SH-SY5Y (cell line): ENCODE measurements at regions not wholly inside any gene's neighbourhood (a gene's known extent, or its start where the extent isn't known, plus 50 kb on each side); places are given as distances from the start of the nearest gene placed in this dataset.

ENCODE experiments used
- GATA2 ChIP-seq: IDR thresholded peaks from 2 replicates; pipeline ENCODE4 v1.6.1; 2011; ENCODE audit warnings: mild to moderate bottlenecking, low read depth, low read length
- GATA3 ChIP-seq: IDR thresholded peaks from 2 replicates; pipeline ENCODE4 v1.6.1; 2011; ENCODE audit warnings: low read depth, mild to moderate bottlenecking, low read length, moderate library complexity

DNA sequence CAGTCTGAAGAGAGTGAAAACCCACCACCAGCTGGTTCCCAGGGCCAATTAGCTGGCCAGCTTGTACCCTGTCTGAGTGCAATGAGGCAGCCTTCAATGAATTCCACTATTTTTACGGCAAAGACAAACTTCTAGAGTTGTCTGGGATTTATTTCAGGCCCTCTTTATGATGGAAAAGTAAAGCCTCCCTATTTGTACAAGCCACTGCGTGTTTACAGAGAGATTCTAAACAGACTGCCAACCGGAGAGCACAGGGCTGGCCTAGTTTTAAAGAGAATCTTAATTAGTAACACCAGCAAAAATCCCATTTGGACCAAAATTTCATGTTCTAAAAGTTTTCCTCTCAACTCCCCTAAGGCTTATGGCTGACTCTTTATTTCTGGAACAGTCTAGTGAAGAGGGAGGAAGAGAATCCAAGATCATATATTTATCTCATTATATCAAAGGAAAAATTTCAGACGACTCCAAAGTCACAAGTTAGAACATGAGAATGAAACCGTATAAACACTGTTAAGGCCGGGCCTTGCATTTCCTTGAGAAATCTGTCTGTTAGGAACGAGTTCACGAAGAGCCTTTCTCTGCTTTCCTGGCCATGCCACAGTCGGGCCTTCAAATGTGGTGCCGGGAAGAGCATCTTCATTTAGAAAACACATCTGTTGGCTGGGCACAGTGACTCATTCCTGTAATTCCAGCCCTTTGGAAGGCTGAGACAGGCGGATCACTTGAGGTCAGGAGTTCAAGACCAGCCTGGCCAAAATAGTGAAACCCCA, 724.6 kb upstream of the NRP1 start:
- TF ChIP-seq GATA2 = no peak
- TF ChIP-seq GATA3 = no peak

DNA sequence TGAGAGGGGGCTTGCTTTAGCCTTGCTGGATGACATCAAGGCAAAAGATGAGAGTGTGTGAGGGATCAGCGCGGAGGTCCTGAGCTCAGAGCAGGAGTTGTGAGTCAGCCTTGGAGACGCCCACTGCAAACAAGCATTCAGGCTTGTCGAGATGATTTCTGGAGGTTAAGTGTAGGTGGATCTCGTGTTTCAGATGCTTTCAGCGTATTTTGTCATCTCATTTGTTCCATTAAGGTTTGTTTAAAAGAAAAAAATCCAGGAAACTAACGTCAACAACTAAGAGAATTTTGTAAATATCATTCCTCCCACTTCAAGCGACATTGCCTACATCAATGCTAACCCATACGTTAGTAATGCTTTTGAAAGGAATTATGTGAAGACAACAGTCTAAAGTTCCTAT, 715.4 kb upstream of the NRP1 start:
- TF ChIP-seq GATA2 (no peak), GATA3 (no peak)

DNA sequence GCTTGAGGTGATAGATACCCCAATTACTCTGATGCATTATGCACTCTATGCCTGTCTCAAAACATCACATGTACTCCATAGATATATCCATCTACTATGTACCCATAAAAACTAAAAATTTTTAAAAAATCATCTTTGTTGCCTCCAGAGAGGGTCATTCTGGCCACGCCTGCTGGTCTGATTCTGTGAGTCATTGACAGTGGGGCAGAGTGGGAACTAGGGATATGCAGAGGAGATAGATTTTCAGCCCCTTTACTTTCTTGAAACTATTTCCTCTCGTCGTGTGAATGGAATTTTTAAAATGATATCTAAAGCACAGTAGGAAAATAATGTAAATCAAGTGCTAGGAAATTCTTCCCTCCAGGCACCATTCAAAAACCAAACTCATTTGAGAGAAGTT, 715.0 kb upstream of the NRP1 start:
- TF ChIP-seq GATA3 (no peak), GATA2 (no peak)

DNA sequence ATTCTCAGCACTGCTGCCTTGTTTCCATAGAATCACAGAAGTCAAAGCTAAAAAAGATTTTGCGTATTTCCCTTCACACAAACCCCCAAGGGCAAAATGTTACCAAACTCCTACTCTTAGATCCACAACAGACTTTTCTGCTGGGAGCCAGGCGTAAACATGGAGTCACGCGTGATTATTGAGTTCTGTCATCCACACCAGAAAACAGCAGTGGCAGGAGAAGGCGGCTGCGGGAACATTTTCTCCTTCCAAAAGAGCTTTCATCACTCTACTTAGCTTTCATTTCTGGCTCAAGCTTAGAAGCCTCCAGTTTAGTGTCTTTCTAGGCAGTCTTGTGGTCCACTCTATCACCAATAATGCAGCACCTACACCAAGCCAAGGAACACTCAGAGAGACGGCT, 712.9 kb upstream of the NRP1 start:
- TF ChIP-seq GATA3 (no peak), GATA2 (no peak)

DNA sequence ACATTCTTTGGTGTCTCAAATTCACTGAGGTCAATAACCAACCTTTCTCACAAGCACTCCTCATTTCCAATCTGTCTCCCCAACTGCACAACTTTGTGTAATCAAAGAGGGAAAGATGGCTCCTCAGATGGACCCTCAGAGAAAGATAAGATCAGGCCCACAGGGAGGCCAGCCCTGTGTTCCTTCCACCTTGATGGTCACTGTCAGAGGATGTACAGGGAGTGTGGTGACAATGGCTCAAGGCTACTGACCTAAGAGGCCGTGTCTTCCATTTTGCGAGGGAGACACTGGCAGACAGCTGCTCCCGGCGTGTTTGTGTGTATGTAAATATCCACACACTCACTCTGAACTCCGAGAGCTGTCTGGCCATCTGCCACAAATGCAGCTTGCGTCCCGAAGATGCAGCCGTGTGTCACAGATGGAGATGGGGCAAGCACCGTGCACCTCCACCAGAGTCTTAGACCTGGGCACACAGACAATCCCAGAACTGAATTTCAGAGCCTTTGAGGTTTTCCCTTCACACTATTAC, 712.1 kb upstream of the NRP1 start:
- TF ChIP-seq GATA2 (no peak), GATA3 (no peak)

DNA sequence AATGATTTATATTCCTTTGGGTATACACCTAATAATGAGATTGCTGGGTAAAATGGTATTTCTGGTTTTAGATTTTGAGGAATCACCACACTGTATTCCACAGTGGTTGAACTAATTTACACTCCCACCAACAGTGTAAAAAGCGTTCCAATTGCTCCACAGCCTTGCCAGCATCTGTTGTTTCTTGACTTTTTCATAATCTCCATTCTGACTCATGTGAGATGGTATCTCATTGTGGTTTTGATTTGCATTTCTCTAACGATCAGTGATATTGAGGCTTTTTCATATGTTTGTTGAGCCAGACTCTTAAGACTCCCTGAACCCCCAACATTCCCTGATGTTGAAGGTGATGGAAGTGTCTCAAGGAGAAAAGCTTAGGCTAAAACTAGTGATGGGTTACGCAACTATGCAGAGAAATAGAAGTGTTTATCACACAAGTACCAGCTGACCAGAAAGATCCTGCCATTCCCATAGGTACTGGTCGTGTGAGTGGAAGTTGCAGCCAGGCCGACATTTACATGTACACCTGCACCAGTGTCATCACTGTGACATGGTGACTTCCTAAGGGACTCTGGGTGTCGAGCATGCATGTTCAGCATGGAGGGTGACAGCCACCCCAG, 711.2 kb upstream of the NRP1 start:
- TF ChIP-seq GATA3 = no peak
- TF ChIP-seq GATA2 = no peak

DNA sequence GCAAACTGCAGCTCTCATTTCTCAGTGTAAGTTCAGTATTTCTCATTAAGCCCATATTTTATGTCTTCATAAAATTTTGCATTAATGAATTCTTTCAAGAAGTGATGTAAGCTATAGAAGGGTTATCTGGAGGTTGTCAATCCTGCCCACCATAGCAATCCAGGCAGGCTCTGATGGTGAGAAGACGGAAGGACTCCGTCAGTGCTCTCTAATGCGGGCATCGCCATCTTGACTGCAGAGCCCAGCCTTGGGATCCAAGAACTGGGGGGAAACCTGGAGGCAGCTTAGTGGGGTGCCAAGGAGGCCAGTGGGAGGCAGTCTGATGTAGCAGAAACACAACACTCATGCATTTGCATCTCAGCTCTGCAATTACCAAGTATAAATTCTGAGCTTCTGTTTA, 707.4 kb upstream of the NRP1 start:
- TF ChIP-seq GATA2 (no peak), GATA3 (no peak)

DNA sequence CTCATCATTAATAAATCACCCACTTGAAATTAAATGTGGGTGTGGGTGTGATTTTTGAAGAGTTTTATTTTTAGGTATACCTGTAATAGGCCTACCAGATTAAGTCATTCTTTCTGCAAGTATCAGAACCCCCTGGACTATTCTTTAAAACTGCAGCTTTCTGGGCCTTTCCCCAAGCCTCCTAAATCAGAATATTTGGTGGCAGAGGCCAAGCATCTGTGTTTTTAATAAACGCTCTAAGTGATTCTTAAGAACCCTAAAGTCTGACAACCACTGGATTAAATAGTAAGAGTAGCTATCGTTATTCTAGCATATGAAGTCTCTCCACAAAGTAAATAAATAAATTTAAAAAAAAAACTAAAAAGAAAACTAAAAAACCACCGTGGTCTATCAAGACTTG, 703.0 kb upstream of the NRP1 start:
- TF ChIP-seq GATA3 (no peak), GATA2 (no peak)

DNA sequence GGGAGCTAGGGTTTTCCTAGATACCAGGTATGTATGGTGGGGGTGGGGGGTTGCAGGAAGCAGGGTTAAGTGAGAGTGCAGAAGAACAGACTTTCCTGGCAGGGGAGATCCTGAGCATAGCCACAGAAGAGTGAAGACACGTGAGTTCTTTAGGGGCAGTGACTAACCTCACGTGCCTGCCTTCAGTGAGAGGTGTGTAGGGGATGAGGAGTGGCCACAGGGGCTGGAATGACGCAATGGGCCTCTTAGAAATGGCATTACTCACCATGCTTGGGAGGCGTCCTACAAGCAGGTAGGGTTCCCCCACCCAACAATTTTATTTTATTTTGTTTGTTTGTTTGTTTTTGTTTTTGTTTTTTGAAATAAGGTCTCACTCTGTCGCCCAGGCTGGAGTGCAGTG, 698.6 kb upstream of the NRP1 start:
- TF ChIP-seq GATA2 (no peak), GATA3 (no peak)

DNA sequence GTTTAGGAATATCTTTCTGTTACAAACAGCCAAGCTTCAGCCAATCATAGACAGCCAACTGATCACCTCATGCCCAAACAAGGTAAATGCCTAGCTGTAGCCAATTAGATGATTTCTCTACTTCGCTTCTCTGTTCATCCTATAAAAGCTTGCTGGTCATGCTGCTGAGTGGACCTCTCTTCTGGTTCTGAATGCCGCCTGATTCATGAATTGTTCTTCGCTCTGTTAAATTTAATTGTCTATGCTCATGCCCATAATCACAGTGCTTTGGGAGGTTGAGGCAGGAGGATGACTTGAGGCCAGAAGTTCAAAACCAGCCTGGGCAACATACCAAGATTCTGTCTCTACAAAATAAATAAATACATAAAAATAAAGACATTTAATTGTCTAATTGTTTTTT, 698.1 kb upstream of the NRP1 start:
- TF ChIP-seq GATA2 = no peak
- TF ChIP-seq GATA3 = no peak

DNA sequence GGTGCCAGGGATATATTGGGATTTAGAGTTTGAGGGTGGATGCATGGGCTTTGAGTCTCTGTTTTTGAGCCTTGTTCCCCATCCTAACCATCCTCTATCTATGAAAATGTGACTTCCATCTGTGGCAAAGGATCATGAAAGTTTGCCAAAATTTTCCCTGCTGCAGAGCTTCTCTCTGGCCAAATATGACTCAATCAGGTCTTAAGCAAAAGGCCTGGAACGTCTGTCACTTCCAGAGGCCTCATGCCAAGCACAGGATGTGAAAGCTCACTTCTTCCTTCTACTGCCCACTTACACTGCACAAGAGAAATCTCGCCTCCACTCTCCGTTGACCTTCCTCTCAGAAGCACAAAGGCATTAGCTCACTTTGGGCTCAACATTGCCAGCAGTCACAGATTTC, 696.9 kb upstream of the NRP1 start:
- TF ChIP-seq GATA3 (no peak), GATA2 (no peak)

DNA sequence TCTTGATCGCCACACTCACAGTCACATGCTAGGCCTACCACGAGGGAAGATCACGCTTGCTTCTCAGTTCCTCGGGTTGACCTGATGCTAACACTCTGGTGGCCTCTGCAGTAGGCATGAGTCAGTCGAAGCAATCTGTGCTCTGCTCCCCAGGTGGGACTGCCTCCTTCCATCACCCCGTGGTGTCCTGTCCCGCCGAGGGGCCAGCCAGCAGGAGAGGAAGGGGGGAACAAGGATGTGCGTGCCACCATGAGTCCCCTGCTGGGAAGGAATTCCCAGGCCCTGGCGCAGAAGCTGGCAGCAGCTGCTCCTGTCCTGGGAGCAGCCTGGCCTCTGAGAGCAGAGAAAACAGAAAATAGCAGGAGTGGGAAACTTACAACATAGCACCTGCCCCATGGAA, 695.0 kb upstream of the NRP1 start:
- no peak for TF ChIP-seq GATA2
- TF ChIP-seq GATA3 = no peak

DNA sequence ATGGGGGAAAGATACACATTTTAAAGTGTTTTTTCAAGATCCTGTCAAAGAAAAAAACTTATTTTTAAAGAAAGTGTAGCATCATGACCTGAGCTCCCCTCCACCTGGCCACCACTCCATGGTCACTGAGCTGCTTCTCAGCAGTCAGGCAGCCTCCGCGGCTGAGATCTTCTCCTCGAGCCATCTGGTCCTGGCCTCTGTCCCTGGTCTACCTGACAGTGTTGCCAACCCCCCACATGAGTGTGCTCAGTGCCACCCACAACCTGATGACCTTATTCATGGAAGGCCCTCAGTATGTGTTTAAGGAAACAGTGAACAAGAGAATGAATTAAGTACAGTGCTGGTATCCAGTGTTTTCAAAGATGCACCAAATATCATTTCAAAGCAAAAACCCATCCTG, 694.5 kb upstream of the NRP1 start:
- TF ChIP-seq GATA2 (no peak), GATA3 (no peak)

DNA sequence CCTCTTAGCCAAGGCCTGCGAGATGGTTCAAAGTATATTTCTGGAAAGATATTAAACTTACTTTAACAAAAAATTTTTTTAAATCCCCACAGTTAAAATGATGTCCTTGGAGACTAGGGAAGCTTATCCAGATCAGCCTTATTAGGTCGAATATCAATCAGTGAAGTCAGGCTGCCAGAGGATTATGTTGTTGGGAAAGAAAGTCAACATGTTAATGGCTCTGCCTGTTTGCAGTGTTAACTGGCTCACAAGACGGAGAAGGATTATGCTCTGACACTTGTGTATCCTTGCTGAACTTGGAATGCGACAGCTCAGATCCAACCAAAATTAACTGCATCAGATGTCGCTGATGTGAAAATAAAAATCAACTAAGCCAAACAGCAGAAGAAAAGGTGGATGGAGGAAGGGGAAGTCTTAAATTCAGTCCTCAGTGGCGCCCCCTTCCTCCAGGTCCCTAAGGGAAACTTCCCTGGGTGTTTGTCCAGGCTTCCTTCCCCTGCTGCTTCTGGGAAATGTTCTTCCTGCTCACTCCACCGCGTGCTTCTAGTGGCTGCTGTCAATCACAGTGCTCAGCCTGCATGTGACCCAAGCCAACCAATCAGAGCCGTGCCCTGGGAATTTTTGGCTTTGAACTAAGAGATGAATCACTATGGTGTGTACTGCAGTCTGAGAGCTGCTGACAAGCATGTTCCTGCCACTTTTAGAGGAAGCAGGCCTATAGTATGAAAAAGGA, 690.4 kb upstream of the NRP1 start:
- no peak for TF ChIP-seq GATA3
- no peak for TF ChIP-seq GATA2
